Thymus (tissue), 11 donors: ENCODE measurements at regions not wholly inside any gene's neighbourhood (a gene's known extent, or its start where the extent isn't known, plus 50 kb on each side); places are given as distances from the start of the nearest gene placed in this dataset.

ENCODE experiments used
- DNase-seq, 9 donors: peaks; one replicate each; pipeline ENCODE4 v3.0.0-alpha.2; 2013; ENCODE audit warnings: low spot score in 9 of 9, low read depth in 6 of 9, missing footprints in 1 of 9
- H3K27ac ChIP-seq, 2 donors: one replicate each; pipeline ENCODE4 v1.5.1; 2013; ENCODE audit warnings: control low read depth in 1 of 2, low read depth in 1 of 2, low read length in 1 of 2, mild to moderate bottlenecking in 1 of 2, moderate library complexity in 1 of 2
- H3K27me3 ChIP-seq, 2 donors: one replicate each; pipeline ENCODE4 v1.5.1; 2013; ENCODE audit warnings: low read length in 1 of 2; ENCODE audit not compliant: control insufficient read depth in 2 of 2, insufficient read depth in 1 of 2
- H3K36me3 ChIP-seq, 2 donors: one replicate each; pipeline ENCODE4 v1.5.1; 2013; ENCODE audit warnings: low read length in 1 of 2, mild to moderate bottlenecking in 1 of 2, moderate library complexity in 1 of 2; ENCODE audit not compliant: control insufficient read depth in 2 of 2, insufficient read depth in 2 of 2
- H3K4me1 ChIP-seq, 2 donors: one replicate each; pipeline ENCODE4 v1.5.1; 2013; ENCODE audit warnings: low read length in 2 of 2; ENCODE audit not compliant: control insufficient read depth in 2 of 2, insufficient read depth in 2 of 2
- H3K4me3 ChIP-seq, 2 donors: one replicate each; pipeline ENCODE4 v1.5.1; 2013; ENCODE audit warnings: low read length in 2 of 2, control low read depth in 1 of 2, mild to moderate bottlenecking in 1 of 2
- H3K9me3 ChIP-seq, 2 donors: one replicate each; pipeline ENCODE4 v1.5.1; 2013; ENCODE audit warnings: low read length in 1 of 2, mild to moderate bottlenecking in 1 of 2; ENCODE audit not compliant: control insufficient read depth in 2 of 2, insufficient read depth in 1 of 2
- WGBS: extraction: QIAGEN DNeasy Blood & Tissue Kit; methylation state at CpG from one replicate; pipeline ENCODE4 v1.1.7; 2013; 5-methylcytosine and 5-hydroxymethylcytosine counted together
- donor health status: healthy.

- 48% methylated on average over 1 of the region's 1 CpG for WGBS
- no peaks in the 10 kb centered on the region for H3K36me3 ChIP-seq
- H3K9me3 ChIP-seq = no peaks in the 10 kb centered on the region
- no peak overlapping the region for H3K27ac ChIP-seq
- H3K4me3 ChIP-seq = no peak overlapping the region
- DNase-seq = no peak
- H3K27me3 ChIP-seq = no peaks in the 10 kb centered on the region
- no peaks in the 10 kb centered on the region for H3K4me1 ChIP-seq
Observed at GRCh38 chr5:61941637-61942036, 364.4 kb upstream of the KIF2A start.

- no peaks in the 10 kb centered on the region for H3K4me1 ChIP-seq
- H3K4me3 ChIP-seq = no peak overlapping the region
- 97% methylated on average over 1 of the region's 2 CpGs for WGBS
- H3K27ac ChIP-seq = no peak overlapping the region
- DNase-seq = no peak
- H3K36me3 ChIP-seq = no peaks in the 10 kb centered on the region
- H3K27me3 ChIP-seq = no peaks in the 10 kb centered on the region
- H3K9me3 ChIP-seq = no peaks in the 10 kb centered on the region
Observed at GRCh38 chr5:61942462-61943049, 363.4 kb upstream of the KIF2A start.

DNA sequence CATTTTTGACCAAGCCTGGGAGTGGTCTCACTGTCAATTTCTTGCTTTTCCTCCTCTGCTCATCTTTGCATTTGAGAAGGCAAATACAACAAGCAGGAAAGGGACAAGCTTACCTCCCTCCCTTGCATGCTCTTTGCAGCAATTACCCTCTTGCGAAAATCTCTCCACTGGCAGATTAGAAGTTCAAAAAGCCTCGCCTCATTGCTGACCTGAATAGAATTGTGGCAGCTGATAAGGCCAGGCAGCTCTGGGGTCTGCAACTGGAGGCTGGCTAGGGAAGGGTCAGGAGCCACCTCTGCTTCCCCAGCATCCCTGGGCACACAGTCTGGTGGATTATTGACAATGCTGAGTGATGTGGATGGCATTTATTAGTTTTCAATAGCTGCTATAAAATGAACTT is 362.3 kb upstream of the KIF2A start:
- no peak overlapping the region for H3K4me3 ChIP-seq
- no peak for DNase-seq
- H3K9me3 ChIP-seq = no peaks in the 10 kb centered on the region
- H3K27ac ChIP-seq = no peak overlapping the region
- H3K27me3 ChIP-seq = no peaks in the 10 kb centered on the region
- H3K4me1 ChIP-seq = no peaks in the 10 kb centered on the region
- WGBS = 93% methylated on average over 2 of the region's 2 CpGs
- no peaks in the 10 kb centered on the region for H3K36me3 ChIP-seq

- Histone ChIP-seq H3K36me3 (no peaks in the 10 kb centered on the region), H3K27me3 (no peaks in the 10 kb centered on the region), H3K4me1 (no peaks in the 10 kb centered on the region), H3K27ac (no peak overlapping the region), H3K4me3 (no peak overlapping the region), H3K9me3 (no peaks in the 10 kb centered on the region)
- no peak for DNase-seq
- WGBS = 95% methylated on average over 3 of the region's 3 CpGs
Observed at GRCh38 chr5:61948151-61948550, 357.9 kb upstream of the KIF2A start.

DNA sequence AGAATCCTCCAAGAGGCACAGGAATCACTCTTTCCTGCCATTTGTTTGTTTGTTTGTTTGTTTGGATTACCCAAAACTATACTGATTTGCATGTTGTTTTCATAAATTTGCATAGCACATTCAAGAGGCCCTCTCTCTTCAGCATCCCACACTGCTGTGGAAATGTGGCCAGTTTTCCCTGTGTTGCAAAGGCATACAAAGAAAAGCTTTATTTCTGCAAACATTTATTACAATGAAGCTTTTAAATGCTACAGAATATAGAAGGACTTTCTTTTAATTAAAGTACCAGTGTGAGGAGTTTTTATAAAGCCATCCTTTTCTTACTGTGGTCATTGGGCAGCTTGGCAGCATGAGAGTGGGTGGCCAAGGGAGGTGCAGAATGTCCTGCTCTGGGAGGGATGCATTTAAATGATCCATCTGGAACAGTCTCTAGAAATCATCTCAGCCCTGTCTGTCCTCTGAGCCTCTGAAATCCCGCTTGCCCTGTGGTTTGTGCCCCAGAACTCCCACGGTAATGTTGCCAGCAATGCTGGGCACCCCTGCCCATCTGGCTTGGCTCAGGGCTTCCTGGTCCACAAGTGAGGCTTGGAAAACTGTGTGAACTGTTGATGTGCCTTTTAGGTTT is 356.8 kb upstream of the KIF2A start:
- Histone ChIP-seq H3K4me3 (no peak overlapping the region), H3K27ac (no peak overlapping the region), H3K9me3 (no peaks in the 10 kb centered on the region), H3K27me3 (no peaks in the 10 kb centered on the region), H3K36me3 (no peaks in the 10 kb centered on the region), H3K4me1 (no peaks in the 10 kb centered on the region)
- DNase-seq = no peak
- 89% methylated on average over 2 of the region's 2 CpGs for WGBS

GRCh38 chr5:61949679-61950435 is 356.1 kb upstream of the KIF2A start:
- DNase-seq = no peak
- 96% methylated on average over 7 of the region's 7 CpGs for WGBS
- Histone ChIP-seq H3K36me3 (no peaks in the 10 kb centered on the region), H3K27ac (no peak overlapping the region), H3K4me1 (no peaks in the 10 kb centered on the region), H3K27me3 (no peaks in the 10 kb centered on the region), H3K4me3 (no peak overlapping the region), H3K9me3 (no peaks in the 10 kb centered on the region)

DNA sequence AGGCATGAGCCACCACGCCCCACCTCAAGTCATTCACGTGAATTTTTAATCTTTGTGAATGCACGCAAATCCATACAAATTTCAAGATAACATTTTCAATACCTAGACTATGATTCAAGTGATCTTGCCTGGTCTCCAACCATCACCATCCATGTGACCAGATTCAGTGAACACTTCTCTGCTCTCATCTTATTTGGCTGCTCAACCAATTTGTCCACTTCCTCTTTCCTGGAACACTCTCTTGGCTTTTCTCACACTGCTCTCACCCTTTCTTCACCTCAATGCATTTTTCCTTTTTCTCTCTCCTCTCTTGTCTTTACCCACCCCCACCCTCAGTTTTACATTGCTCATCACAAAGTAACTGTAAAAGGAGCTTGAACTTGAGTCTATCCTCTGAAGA is 354.7 kb upstream of the KIF2A start:
- no peaks in the 10 kb centered on the region for H3K9me3 ChIP-seq
- no peaks in the 10 kb centered on the region for H3K27me3 ChIP-seq
- no peak for DNase-seq
- no peak overlapping the region for H3K27ac ChIP-seq
- over 99% methylated on average over 3 of the region's 3 CpGs for WGBS
- H3K4me1 ChIP-seq = no peaks in the 10 kb centered on the region
- H3K36me3 ChIP-seq = no peaks in the 10 kb centered on the region
- H3K4me3 ChIP-seq = no peak overlapping the region

DNA sequence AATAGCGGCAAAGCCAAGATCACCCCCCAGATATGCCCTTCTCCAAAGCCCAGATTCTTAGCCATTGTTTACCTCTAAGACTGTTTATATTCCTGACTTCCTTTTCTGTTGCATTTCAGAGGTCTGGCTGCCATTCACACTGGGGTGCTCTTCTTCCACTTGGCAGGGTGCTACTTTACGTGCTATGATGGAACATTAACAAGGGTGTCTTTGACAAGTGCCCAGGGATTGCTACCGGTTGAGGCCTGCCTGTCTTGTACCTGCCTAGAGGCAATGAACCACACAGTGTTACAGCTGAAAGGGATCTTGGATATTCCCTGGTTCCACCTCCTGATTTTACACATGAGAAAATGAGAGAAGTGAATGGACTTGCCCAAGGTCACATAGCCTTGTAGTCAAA is 352.1 kb upstream of the KIF2A start:
- WGBS = 97% methylated on average over 3 of the region's 3 CpGs
- no peaks in the 10 kb centered on the region for H3K36me3 ChIP-seq
- no peaks in the 10 kb centered on the region for H3K9me3 ChIP-seq
- H3K27ac ChIP-seq = no peak overlapping the region
- H3K4me3 ChIP-seq = no peak overlapping the region
- no peak for DNase-seq
- H3K27me3 ChIP-seq = no peaks in the 10 kb centered on the region
- H3K4me1 ChIP-seq = no peaks in the 10 kb centered on the region

DNA sequence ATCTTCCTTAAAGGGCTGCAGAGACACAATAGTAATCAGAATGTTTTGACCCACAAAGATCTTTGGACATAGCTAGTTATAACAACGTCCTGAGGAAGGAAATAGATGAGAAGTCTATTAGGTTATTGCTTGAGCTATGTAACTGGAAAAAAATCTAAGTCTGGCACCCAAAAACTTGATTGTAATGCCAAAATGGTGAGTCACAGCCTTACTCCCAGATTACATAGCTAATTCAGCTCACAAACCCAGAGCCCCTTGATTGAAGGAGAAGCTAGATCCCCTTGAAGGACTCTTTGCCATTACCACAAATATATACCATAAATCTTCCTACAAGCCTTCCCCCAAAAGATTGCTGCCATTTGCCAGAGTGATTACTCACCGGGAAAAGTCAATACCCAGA is 341.8 kb upstream of the KIF2A start:
- Histone ChIP-seq H3K27me3 (peaks cover 0 to 2% of the 10 kb centered on the region in 2 donors), H3K9me3 (no peaks in the 10 kb centered on the region), H3K27ac (no peak overlapping the region), H3K36me3 (no peaks in the 10 kb centered on the region), H3K4me3 (no peak overlapping the region), H3K4me1 (no peaks in the 10 kb centered on the region)
- no peak for DNase-seq
- 75% methylated on average over 2 of the region's 2 CpGs for WGBS
